ENCODE measurements at regions not wholly inside any gene's neighbourhood (a gene's known extent, or its start where the extent isn't known, plus 50 kb on each side); places are given as distances from the start of the nearest gene placed in this dataset.

GRCh38 chr16:87016046-87017035 lies 300.9 kb downstream of the C16orf95 start:
- TF ChIP-seq POLR2A (IDR thresholded peaks at IDR 0.05; ENCODE audit: low read length) (no peak), MAX (IDR thresholded peaks at IDR 0.05) (no peak), GATA3 (IDR thresholded peaks at IDR 0.05; ENCODE audit: borderline replicate concordance) (no peak), CTCF (IDR thresholded peaks at IDR 0.05) (no peak), RFX5 (IDR thresholded peaks at IDR 0.05) (no peak), POLR2AphosphoS2 (conservative IDR thresholded peaks at IDR 0.05; ENCODE audit: low read length) (no peak), REST (IDR thresholded peaks at IDR 0.05) (no peak), JUNB (IDR thresholded peaks at IDR 0.05) (no peak), HOXA7 (CRISPR knock-in tag; IDR thresholded peaks at IDR 0.05) (no peak)

All from A549 (cell line).